NB4 (cell line): ENCODE measurements at regions not wholly inside any gene's neighbourhood (a gene's known extent, or its start where the extent isn't known, plus 50 kb on each side); places are given as distances from the start of the nearest gene placed in this dataset.

Experiments used
- MYC ChIP-seq: IDR thresholded peaks from 2 replicates; pipeline ENCODE4 v1.6.1; 2011; ENCODE audit warnings: low read depth, low read length
- TF ChIP-seq, protein P1 (sequence below): IDR thresholded peaks from one replicate; pipeline ENCODE4 v1.5.1; 2012; ENCODE audit warnings: low read depth, low read length

DNA sequence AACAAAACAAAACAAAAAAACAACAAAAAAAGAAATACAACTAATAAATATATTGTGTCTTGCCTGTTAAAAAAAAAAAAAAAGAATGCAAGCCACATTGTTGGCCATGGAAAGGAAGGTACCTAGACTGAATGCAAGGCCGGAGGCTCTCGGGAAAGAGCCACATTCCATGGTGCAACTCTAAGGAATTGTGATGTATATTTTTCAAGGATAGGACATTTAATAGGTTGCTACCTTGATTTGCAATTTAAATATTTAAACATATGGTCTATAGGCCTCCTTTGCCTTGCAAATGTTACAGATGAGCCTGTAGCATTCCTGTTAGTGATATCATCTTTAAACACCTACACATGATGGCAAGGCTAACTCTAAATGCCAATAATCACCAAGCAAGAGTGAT lies 650.9 kb downstream of the TOX3 start:
- TF ChIP-seq, protein P1, sequence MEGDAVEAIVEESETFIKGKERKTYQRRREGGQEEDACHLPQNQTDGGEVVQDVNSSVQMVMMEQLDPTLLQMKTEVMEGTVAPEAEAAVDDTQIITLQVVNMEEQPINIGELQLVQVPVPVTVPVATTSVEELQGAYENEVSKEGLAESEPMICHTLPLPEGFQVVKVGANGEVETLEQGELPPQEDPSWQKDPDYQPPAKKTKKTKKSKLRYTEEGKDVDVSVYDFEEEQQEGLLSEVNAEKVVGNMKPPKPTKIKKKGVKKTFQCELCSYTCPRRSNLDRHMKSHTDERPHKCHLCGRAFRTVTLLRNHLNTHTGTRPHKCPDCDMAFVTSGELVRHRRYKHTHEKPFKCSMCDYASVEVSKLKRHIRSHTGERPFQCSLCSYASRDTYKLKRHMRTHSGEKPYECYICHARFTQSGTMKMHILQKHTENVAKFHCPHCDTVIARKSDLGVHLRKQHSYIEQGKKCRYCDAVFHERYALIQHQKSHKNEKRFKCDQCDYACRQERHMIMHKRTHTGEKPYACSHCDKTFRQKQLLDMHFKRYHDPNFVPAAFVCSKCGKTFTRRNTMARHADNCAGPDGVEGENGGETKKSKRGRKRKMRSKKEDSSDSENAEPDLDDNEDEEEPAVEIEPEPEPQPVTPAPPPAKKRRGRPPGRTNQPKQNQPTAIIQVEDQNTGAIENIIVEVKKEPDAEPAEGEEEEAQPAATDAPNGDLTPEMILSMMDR: no peak
- TF ChIP-seq MYC: no peak
